NCI-H187 treated with DMSO at 0.1 percent for 48 hours (cell line): ENCODE measurements at regions not wholly inside any gene's neighbourhood (a gene's known extent, or its start where the extent isn't known, plus 50 kb on each side); places are given as distances from the start of the nearest gene placed in this dataset.
"Not testable (repeated sequence)": the region's sequence is repeated elsewhere in the genome, so short reads cannot be mapped to it uniquely, and the experiment has no call there.

Experiments used
- DNase-seq: peaks from one replicate; lab custom pipeline; 2025; lab: John Stamatoyannopoulos, UW

GRCh38 chr5:5741418-5741817 lies 318.9 kb downstream of the ICE1 start:
- DNase-seq: no peak

- no peak for DNase-seq
These were observed 317.0 kb downstream of the ICE1 start for GRCh38 chr5:5739490-5739945.

GRCh38 chr5:5738797-5739489 lies 316.5 kb downstream of the ICE1 start:
- no peak for DNase-seq

- DNase-seq: no peak
These were observed 313.5 kb downstream of the ICE1 start for GRCh38 chr5:5736007-5736406.

GRCh38 chr5:5733058-5733457 lies 310.6 kb downstream of the ICE1 start:
- DNase-seq: not testable (repeated sequence)

- DNase-seq: no peak
These were observed 303.9 kb downstream of the ICE1 start for GRCh38 chr5:5726401-5726800.

GRCh38 chr5:5721881-5722280 lies 299.4 kb downstream of the ICE1 start:
- no peak for DNase-seq

- DNase-seq: peak; percentile 58
These were observed 296.8 kb downstream of the ICE1 start for GRCh38 chr5:5719292-5719691.

GRCh38 chr5:5716665-5717064 lies 294.2 kb downstream of the ICE1 start:
- no peak for DNase-seq

GRCh38 chr5:5711592-5711991 lies 289.1 kb downstream of the ICE1 start:
- DNase-seq: no peak

- DNase-seq: no peak
These were observed 288.6 kb downstream of the ICE1 start for GRCh38 chr5:5711112-5711511.

- no peak for DNase-seq
These were observed 288.0 kb downstream of the ICE1 start for GRCh38 chr5:5710471-5710870.

GRCh38 chr5:5708367-5708919 lies 286.0 kb downstream of the ICE1 start:
- no peak for DNase-seq

- DNase-seq: no peak
These were observed 282.5 kb downstream of the ICE1 start for GRCh38 chr5:5705010-5705409.

GRCh38 chr5:5704352-5704751 lies 281.9 kb downstream of the ICE1 start:
- no peak for DNase-seq

GRCh38 chr5:5702934-5703333 lies 280.5 kb downstream of the ICE1 start:
- no peak for DNase-seq

GRCh38 chr5:5700549-5700948 lies 278.1 kb downstream of the ICE1 start:
- DNase-seq: no peak

- no peak for DNase-seq
These were observed 276.6 kb downstream of the ICE1 start for GRCh38 chr5:5699062-5699461.

- no peak for DNase-seq
These were observed 272.8 kb downstream of the ICE1 start for GRCh38 chr5:5695266-5695665.

- no peak for DNase-seq
These were observed 266.4 kb downstream of the ICE1 start for GRCh38 chr5:5688925-5689310.

GRCh38 chr5:5688194-5688924 lies 265.9 kb downstream of the ICE1 start:
- DNase-seq: no peak

- no peak for DNase-seq
These were observed 264.6 kb downstream of the ICE1 start for GRCh38 chr5:5687113-5687512.

GRCh38 chr5:5686356-5686755 lies 263.9 kb downstream of the ICE1 start:
- DNase-seq: no peak
